Parathyroid adenoma (tissue), 2 donors: ENCODE measurements at regions not wholly inside any gene's neighbourhood (a gene's known extent, or its start where the extent isn't known, plus 50 kb on each side); places are given as distances from the start of the nearest gene placed in this dataset.

Source experiments
- H2AFZ ChIP-seq: fragments of 300-600 bp; sonication (generic); one replicate; pipeline ENCODE4 v1.7.0; 2017; ENCODE audit warnings: antibody characterized with exemption, mild to moderate bottlenecking
- H3K27ac ChIP-seq: fragments of 300-600 bp; sonication (generic); one replicate; pipeline ENCODE4 v1.7.0; 2017
- H3K27me3 ChIP-seq: fragments of 300-600 bp; sonication (generic); one replicate; pipeline ENCODE4 v1.7.0; 2017; ENCODE audit warnings: low read length; ENCODE audit not compliant: control insufficient read depth, insufficient read depth
- H3K36me3 ChIP-seq: fragments of 300-600 bp; sonication (generic); one replicate; pipeline ENCODE4 v1.7.0; 2017; ENCODE audit warnings: low read length; ENCODE audit not compliant: control insufficient read depth, insufficient read depth
- H3K4me1 ChIP-seq: fragments of 300-600 bp; sonication (generic); one replicate; pipeline ENCODE4 v1.7.0; 2017; ENCODE audit warnings: control low read depth
- H3K4me2 ChIP-seq: fragments of 300-600 bp; sonication (generic); one replicate; pipeline ENCODE4 v1.7.0; 2017; ENCODE audit warnings: low read length
- H3K4me3 ChIP-seq: fragments of 300-600 bp; sonication (generic); one replicate; pipeline ENCODE4 v1.7.0; 2017; ENCODE audit warnings: low read depth, low read length
- H3K79me2 ChIP-seq: fragments of 300-600 bp; sonication (generic); one replicate; pipeline ENCODE4 v1.7.0; 2017; ENCODE audit warnings: control low read depth
- H3K9ac ChIP-seq: fragments of 300-600 bp; sonication (generic); one replicate; pipeline ENCODE4 v1.7.0; 2017; ENCODE audit warnings: mild to moderate bottlenecking
- H3K9me3 ChIP-seq: fragments of 300-600 bp; sonication (generic); one replicate; pipeline ENCODE4 v1.7.0; 2017; ENCODE audit warnings: low read length; ENCODE audit not compliant: control insufficient read depth
- CTCF ChIP-seq: fragments of 300-600 bp; sonication (generic); IDR thresholded peaks from one replicate; pipeline ENCODE4 v1.7.0; 2017; ENCODE audit warnings: antibody characterized with exemption, mild to moderate bottlenecking
- donor health status: primary hyperparathyroidism.

- no peaks in the 10 kb centered on the region for H3K27me3 ChIP-seq
- H2AFZ ChIP-seq, result no peak overlapping the region
- no peak overlapping the region for H3K9ac ChIP-seq
- H3K4me1 ChIP-seq, result peaks cover 6% of the 10 kb centered on the region
- no peaks in the 10 kb centered on the region for H3K36me3 ChIP-seq
- TF ChIP-seq CTCF, result no peak
- H3K27ac ChIP-seq, result no peak overlapping the region
- no peaks in the 10 kb centered on the region for H3K79me2 ChIP-seq
- H3K9me3 ChIP-seq, result no peaks in the 10 kb centered on the region
- no peak overlapping the region for H3K4me3 ChIP-seq
- H3K4me2 ChIP-seq, result no peak overlapping the region
Observed at GRCh38 chr5:135174315-135175096, 140.5 kb upstream of the PITX1 start.

- Histone ChIP-seq H2AFZ (peak overlapping the region; percentile 61), H3K4me1 (peaks cover 6% of the 10 kb centered on the region), H3K79me2 (no peaks in the 10 kb centered on the region)
Observed at GRCh38 chr5:135173662-135174290, 139.7 kb upstream of the PITX1 start.

GRCh38 chr5:135172718-135173117 lies 138.7 kb upstream of the PITX1 start:
- H3K4me3 ChIP-seq, result no peak overlapping the region
- no peak overlapping the region for H3K4me2 ChIP-seq
- no peaks in the 10 kb centered on the region for H3K9me3 ChIP-seq
- H3K36me3 ChIP-seq, result no peaks in the 10 kb centered on the region
- TF ChIP-seq CTCF, result no peak
- H3K9ac ChIP-seq, result no peak overlapping the region
- H3K27me3 ChIP-seq, result no peaks in the 10 kb centered on the region
- H2AFZ ChIP-seq, result no peak overlapping the region
- H3K79me2 ChIP-seq, result no peaks in the 10 kb centered on the region
- peaks cover 6% of the 10 kb centered on the region for H3K4me1 ChIP-seq
- H3K27ac ChIP-seq, result no peak overlapping the region

More at GRCh38 chr5:135173662-135174290, 139.7 kb upstream of the PITX1 start:
- Histone ChIP-seq H3K4me2 (no peak overlapping the region), H3K4me3 (no peak overlapping the region), H3K27ac (no peak overlapping the region), H3K9ac (no peak overlapping the region), H3K27me3 (no peaks in the 10 kb centered on the region), H3K36me3 (no peaks in the 10 kb centered on the region), H3K9me3 (no peaks in the 10 kb centered on the region)
- no peak for TF ChIP-seq CTCF

- Histone ChIP-seq H3K36me3 (no peaks in the 10 kb centered on the region), H3K9ac (no peak overlapping the region), H3K27ac (no peak overlapping the region), H3K4me2 (no peak overlapping the region), H3K9me3 (no peaks in the 10 kb centered on the region), H3K27me3 (no peaks in the 10 kb centered on the region), H3K4me3 (no peak overlapping the region), H2AFZ (no peak overlapping the region), H3K79me2 (no peaks in the 10 kb centered on the region), H3K4me1 (peaks cover 6% of the 10 kb centered on the region)
- no peak for TF ChIP-seq CTCF
Observed at GRCh38 chr5:135171336-135171735, 137.3 kb upstream of the PITX1 start.
